Panc1 (cell line): ENCODE measurements at regions not wholly inside any gene's neighbourhood (a gene's known extent, or its start where the extent isn't known, plus 50 kb on each side); places are given as distances from the start of the nearest gene placed in this dataset.

Experiments used
- ATAC-seq: fragments of 200-7000 bp; cut with Tn5 transposase; 2 replicates; pipeline ENCODE4 v1.9.1; 2020; ENCODE audit warnings: mild to moderate bottlenecking, moderate library complexity
- BruUV-seq: library from RNA; stranded (reverse); fragments of 400-500 nt; replicated peaks from 2 replicates; lab custom pipeline; 2021; lab: Mats Ljungman, UMichigan
- CTCF ChIA-PET: fragments of 300-600 bp; sonication (Branson Sonifier 250); formaldehyde crosslinking; loops from one replicate; lab custom pipeline; 2022; ENCODE audit warnings: antibody characterized with exemption; lab: Charles Lee
- POLR2A ChIA-PET: fragments of 300-600 bp; sonication (Branson Sonifier 250); formaldehyde crosslinking; loops from one replicate; lab custom pipeline; 2022; ENCODE audit warnings: antibody characterized with exemption; lab: Charles Lee
- DNase-seq: peaks from one replicate; pipeline ENCODE4 v3.0.0-alpha.2; 2010; ENCODE audit warnings: low read depth, low spot score
- H3K27ac ChIP-seq: 2 replicates; pipeline ENCODE4 v1.5.1; 2011; ENCODE audit warnings: mild to moderate bottlenecking, low read length, inconsistent platforms
- H3K27me3 ChIP-seq: fragments of 200-500 bp; sonication (Bioruptor generic); 2 replicates; pipeline ENCODE4 v1.6.0; 2014; ENCODE audit warnings: low read length, inconsistent platforms; ENCODE audit not compliant: control insufficient read depth, insufficient read depth
- H3K36me3 ChIP-seq: fragments of 200-500 bp; sonication (Bioruptor generic); 2 replicates; pipeline ENCODE4 v1.5.1; 2014; ENCODE audit warnings: inconsistent platforms, mild to moderate bottlenecking, low read length, moderate library complexity; ENCODE audit not compliant: control insufficient read depth, insufficient read depth
- H3K4me1 ChIP-seq: 2 replicates; pipeline ENCODE4 v1.5.1; 2011; ENCODE audit warnings: inconsistent platforms, mild to moderate bottlenecking, low read length, moderate library complexity; ENCODE audit not compliant: control insufficient read depth, insufficient read depth
- H3K4me3 ChIP-seq, 2 experiments: 2 replicates each; pipeline ENCODE4 v1.5.1; 2011 to 2012; ENCODE audit warnings: low read depth in 2 of 2, low read length in 2 of 2, mild to moderate bottlenecking in 2 of 2, inconsistent platforms in 1 of 2, moderate library complexity in 1 of 2
- H3K9me3 ChIP-seq: fragments of 200-500 bp; sonication (Bioruptor generic); 2 replicates; pipeline ENCODE4 v1.5.1; 2014; ENCODE audit warnings: low read depth, mild to moderate bottlenecking, inconsistent platforms, low read length, moderate library complexity; ENCODE audit not compliant: control insufficient read depth, insufficient read depth
- CTCF ChIP-seq: fragments of 450-650 bp; IDR thresholded peaks from 2 replicates; pipeline ENCODE4 v1.5.1; 2017; ENCODE audit warnings: mild to moderate bottlenecking
- POLR2AphosphoS5 ChIP-seq: IDR thresholded peaks from 2 replicates; pipeline ENCODE4 v1.6.1; 2012; ENCODE audit warnings: mild to moderate bottlenecking, low read depth, low read length, moderate library complexity
- REST ChIP-seq, 2 experiments: IDR thresholded peaks; 2 replicates each; pipeline ENCODE4 v1.6.1; 2011 to 2012; ENCODE audit warnings: low read depth in 2 of 2, control low read depth in 1 of 2, low read length in 1 of 2, mild to moderate bottlenecking in 1 of 2, moderate library complexity in 1 of 2; ENCODE audit not compliant: insufficient read depth in 1 of 2
- SIN3A ChIP-seq: IDR thresholded peaks from 2 replicates; pipeline ENCODE4 v1.6.1; 2012; ENCODE audit warnings: low read depth, mild to moderate bottlenecking, low read length, moderate library complexity, borderline replicate concordance; ENCODE audit not compliant: insufficient read depth
- TCF7L2 ChIP-seq: IDR thresholded peaks from 2 replicates; pipeline ENCODE4 v1.6.1; 2011; ENCODE audit warnings: mild to moderate bottlenecking, low read depth, low read length, inconsistent platforms
- in situ Hi-C: cut with HindIII; loops from 2 replicates; pipeline ENCODE4 v1.10.0; 2016; ENCODE audit warnings: low sequenced_read_pairs, low pct_unique_long_range_greater_than_20kb
- intact Hi-C: fragments of 100-400 bp; cut with micrococcal nuclease; formaldehyde crosslinking; loops from one replicate; pipeline ENCODE4 v1.10.0; 2022; ENCODE audit not compliant: unreplicated experiment

GRCh38 chr9:1128046-1128445 lies 77.9 kb downstream of the DMRT2 start:
- ChIA-PET CTCF (no interaction called here), POLR2A (no interaction called here)
- no peaks in the 10 kb centered on the region for H3K27me3 ChIP-seq
- intact Hi-C loops = no loop called here
- ATAC-seq (no peak), DNase-seq (no peak)
- no peaks in the 10 kb centered on the region for H3K36me3 ChIP-seq
- no peaks in the 10 kb centered on the region for H3K4me1 ChIP-seq
- in situ Hi-C loops = no loop called here
- no peaks in the 10 kb centered on the region for H3K9me3 ChIP-seq
- no TSS peak for BruUV-seq
- H3K4me3 ChIP-seq = no peak overlapping the region
- TF ChIP-seq TCF7L2 (no peak), SIN3A (no peak), CTCF (no peak), REST (IDR thresholded peaks at IDR 0.05; ENCODE audit: insufficient read depth in 1 of 2, low read depth in 2 of 2, low read length in 1 of 2) (no peak)
- H3K27ac ChIP-seq = no peak overlapping the region

GRCh38 chr9:1129382-1129781 lies 79.2 kb downstream of the DMRT2 start:
- no peaks in the 10 kb centered on the region for H3K36me3 ChIP-seq
- H3K27me3 ChIP-seq = no peaks in the 10 kb centered on the region
- H3K4me1 ChIP-seq = no peaks in the 10 kb centered on the region
- CTCF ChIA-PET = no interaction called here
- H3K4me3 ChIP-seq = no peak overlapping the region
- no peak overlapping the region for H3K27ac ChIP-seq
- DNase-seq (no peak), ATAC-seq (no peak)
- POLR2A ChIA-PET = no interaction called here
- no TSS peak for BruUV-seq
- TF ChIP-seq SIN3A = no peak
- no peak for TF ChIP-seq TCF7L2
- TF ChIP-seq REST (IDR thresholded peaks at IDR 0.05; ENCODE audit: insufficient read depth in 1 of 2, low read depth in 2 of 2, low read length in 1 of 2) = no peak
- no peak for TF ChIP-seq POLR2AphosphoS5
- no peak for TF ChIP-seq CTCF
- no peaks in the 10 kb centered on the region for H3K9me3 ChIP-seq
- in situ Hi-C loops = no loop called here
- intact Hi-C loops = no loop called here
